EL (cell line): ENCODE measurements at regions not wholly inside any gene's neighbourhood (a gene's known extent, or its start where the extent isn't known, plus 50 kb on each side); places are given as distances from the start of the nearest gene placed in this dataset.
"Not testable (repeated sequence)": the region's sequence is repeated elsewhere in the genome, so short reads cannot be mapped to it uniquely, and the experiment has no call there.

Experiments
- DNase-seq: peaks from one replicate; pipeline ENCODE4 v3.0.0-alpha.2; 2016

DNA sequence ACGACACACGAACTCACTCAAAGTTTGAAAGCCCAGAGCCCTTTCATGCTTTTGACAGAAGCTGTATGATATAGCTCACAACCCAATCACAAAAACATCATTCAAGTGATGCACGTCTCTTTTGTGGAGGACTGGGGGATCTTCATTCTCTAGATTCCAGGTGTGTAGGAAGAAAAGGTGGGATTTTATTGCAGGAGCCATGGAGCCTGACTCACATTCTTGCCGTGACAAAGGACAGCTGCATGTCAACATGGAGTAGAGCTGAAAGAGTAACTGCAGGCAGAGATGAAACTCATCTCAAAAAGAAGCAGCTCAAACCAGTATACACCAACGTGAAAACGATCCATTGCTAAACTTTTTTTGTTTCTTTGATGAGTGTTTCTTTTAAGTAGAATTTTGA lies 50.9 kb upstream of the PDE1A start:
- DNase-seq, result no peak

DNA sequence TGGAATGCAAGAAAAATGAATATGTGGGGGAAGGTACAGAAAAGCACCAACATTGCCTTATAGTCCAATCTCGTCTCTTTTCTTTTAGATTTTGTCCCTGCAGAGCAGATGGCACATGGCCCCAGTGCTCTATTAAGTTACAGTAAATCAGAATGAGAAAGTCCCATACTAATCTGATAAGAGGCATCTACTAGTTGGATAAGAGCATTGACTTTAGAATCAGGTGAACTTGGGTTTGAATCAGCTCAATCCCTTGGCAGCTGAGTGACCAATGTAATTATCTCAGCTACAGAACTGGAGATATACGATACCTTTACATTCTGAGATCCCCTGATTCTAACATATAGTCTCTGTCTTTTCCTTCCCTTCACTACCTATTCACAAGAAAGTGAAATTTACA lies 54.8 kb upstream of the PDE1A start:
- DNase-seq, result no peak

DNA sequence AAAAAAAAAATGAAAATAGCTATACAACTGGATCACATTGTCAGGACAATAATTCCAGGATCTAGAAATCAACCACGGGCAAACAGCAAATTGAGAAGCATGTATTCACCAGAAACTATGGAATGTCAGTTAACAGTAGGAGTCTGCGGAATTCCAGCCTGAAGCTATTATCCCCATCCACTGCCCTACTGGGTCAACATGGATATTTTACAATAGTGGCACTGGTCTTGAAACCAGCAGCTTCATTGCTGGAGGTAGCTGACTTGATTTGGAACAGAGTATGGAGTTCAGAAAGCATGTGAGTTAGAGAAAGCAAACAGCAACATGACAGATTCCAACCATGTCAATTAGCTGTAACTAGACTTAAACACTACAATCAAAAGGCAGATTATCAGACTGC lies 55.7 kb upstream of the PDE1A start:
- no peak for DNase-seq

DNA sequence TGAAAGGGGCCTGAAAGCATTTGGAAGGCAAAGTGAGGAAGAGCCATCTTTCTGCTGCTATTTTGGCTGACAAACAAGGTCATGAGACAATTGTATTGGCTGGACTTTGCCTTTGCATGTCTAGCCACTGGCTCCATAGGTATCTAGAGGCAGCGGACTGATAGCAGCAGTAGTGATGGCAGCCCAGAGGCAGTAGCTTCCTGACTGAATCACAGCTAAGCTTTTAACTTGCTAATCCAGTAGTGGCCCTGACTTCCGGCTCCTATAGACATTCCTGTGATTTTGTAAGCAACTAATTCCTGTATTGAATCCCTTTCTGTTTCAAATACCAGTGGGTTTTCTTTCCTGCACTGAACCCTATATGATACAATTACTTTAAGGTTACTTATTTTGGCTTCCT lies 69.8 kb upstream of the PDE1A start:
- no peak for DNase-seq

DNA sequence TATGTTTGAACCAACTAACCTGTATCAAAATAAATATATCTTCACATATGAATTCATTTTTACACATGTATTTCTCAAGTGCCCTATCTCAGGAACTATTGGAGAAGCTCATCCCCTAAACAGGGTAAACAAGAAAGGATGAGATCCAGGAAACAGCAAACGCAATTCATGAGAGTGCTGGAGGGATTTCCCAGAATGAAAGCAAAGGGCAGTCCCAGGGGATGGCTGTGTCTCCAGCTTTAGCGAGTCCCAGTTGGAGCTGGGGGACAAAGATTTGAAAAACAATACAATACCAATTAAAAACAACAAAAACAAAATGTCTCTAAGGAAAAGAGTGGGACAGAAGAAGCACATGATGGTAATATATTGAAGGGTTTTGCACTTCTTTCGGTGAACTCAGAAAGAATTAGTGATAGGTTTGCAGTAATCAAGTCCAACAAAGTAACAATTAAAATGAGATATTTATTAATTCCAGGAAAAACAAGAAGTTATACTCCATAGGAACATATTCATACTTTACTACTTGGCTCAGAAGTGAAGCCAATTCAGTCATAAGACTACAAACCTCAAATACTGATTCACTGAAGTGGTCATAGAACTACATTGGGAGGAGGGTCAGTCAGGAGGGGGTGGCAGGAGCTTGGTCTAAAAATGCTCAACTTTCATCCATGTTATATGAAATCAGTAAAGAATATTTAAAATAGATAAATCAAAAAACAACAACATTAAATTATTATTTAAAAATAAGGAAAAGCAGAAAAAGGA lies 73.1 kb upstream of the PDE1A start:
- DNase-seq, result no peak

DNA sequence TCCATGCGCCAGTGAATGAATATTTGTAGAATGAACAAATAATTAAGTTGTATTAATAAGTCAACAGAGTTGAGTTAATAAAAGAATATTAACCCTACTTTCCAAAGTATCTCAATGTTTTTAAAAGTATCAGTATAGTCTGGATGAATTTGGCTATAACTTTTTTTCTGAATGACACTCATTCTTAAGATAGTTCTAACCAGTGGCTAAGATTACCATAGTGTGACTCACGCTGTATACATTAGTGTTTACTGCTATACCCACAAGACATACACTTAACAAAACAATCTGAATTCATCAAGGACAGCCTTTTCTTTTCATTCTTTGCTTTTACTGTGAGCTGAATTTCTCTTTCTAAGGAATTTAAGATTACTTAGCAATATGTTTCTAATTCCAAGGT lies 77.0 kb upstream of the PDE1A start:
- DNase-seq, result peak; percentile 50

DNA sequence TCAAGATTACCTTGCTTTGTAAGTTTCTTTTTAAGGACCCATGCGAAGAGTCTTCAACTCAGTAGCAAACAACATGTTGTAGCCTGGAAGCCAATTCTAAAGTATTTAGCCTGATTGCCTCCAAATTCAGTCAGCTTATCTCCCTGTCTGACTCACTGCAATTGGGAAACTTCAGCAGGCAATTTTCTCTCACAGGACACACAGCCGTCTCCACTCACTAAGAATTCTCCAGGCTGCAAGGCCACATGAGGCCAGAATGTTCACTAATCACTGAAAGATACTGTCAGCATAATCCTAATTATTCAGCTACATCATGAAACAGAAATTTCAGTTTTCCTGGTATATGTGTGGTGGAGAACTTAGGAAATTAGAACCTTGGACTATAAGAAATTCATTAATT lies 78.1 kb upstream of the PDE1A start:
- DNase-seq, result peak; percentile 71

DNA sequence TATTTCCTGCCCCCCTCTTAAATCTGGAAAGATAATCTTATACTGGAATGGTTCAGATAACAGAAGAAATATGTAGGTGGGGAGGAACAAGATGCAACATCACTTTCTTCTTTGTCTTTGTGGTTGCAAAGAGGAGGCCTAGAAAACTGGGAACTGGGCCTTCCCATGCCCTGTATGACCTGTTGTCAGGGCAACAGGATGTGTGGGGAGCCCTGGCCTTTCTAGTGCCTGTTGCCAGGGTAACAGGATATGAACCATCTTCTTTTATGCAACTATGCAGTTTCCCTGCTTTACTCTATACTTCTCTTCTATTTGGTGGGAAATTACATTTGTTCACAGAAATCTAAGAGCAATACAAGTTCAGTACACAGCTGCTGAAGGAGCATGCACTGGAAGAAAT lies 79.8 kb upstream of the PDE1A start:
- DNase-seq, result peak; percentile 41

DNA sequence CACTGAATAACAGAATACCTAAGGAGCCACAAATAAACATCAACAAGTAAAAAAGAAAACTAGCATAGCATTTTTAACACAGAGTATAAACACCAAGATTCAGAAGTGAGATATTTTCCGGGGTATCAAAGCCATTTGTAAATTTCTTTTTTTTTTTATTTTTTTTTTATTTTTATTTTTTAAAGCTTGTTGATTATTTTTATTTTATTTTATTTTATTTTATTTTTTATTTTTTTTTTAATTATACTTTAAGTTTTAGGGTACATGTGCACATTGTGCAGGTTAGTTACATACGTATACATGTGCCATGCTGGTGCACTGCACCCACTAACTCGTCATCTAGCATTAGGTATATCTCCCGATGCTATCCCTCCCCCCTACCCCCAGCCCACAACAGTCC lies 81.7 kb upstream of the PDE1A start:
- DNase-seq, result not testable (repeated sequence)

DNA sequence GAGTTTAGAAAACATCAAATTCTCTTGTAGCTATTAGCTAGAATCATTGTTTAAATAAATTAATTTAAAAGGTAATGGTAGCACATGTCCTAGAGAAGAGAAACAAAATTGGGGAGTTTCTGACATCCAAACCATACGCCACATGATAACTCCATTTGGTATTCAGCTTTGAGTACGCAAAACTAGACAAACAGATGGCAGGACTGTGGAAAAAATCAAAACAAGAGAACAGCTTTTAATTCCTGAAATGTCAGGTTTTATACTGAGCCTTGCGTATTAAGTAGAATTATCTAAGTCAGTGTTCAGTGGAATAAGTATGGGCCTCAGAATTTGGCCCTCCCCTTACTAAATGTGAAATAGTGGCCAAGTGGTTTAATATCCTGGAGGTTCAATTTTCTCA lies 82.4 kb upstream of the PDE1A start:
- no peak for DNase-seq

DNA sequence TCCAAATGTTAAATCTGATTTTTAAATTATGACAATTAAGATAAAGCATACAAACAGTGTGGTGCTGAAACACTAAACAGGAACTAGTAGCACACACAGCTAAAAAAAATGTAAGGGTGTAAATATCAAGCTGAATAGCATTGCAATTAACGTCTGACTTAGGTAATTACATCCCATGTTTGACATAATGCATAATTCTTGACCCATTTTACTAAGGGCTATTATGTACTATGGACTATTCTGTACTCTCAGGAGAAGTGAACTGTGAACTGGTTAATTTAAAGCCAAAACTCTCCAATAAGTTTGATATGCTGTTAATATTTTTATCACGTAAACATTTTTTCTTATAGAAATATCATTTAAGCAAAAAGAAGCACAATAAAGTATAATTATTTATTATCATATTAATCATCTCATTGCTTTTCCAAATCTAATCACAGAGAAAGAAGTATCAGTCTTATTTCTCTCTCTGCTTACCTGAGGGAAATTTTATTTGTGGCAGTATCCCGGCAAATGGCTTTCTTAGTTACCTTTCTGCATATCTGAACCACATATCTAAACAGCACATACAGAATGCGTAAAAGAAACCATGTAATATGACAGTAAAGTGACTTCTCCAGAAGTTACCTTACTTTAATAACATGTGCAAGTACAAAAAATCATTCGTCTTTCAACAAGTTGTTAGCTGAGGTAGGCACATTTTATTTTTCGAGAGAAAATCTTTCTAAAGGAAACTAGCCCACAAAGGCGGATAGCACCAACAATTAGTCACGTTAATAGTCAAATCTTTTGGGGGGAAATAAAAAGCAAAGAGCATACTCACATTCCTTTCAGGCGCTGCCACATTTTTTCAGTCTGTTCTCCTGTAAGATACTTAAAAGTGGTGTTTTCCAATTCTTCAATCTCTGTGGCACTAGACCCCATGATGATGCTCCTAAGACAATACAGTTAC lies 94.9 kb upstream of the PDE1A start:
- peak; percentile 4 for DNase-seq

DNA sequence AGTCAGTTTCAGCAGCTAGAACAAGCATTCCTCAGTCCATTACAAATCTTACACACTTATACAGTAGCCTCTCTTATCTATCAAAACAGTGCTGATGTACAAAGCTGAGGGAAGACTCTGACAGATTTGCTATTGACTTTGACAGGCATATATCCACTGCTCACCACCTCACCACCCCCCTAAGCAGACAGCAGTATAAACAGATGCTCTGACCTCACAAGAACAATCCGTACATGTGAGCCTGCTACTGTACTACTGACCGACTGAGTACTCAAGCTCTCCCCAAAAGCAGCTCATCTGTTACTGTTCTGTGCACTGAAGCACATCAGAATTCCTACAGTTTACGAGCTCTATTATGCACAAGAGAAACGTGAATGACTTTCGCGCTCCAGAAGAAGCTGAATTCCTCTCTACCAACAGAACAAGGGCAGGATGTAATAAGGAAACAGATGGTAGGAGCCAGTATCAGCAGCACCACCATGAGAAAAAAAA lies 95.6 kb upstream of the PDE1A start:
- peak; percentile 67 for DNase-seq

DNA sequence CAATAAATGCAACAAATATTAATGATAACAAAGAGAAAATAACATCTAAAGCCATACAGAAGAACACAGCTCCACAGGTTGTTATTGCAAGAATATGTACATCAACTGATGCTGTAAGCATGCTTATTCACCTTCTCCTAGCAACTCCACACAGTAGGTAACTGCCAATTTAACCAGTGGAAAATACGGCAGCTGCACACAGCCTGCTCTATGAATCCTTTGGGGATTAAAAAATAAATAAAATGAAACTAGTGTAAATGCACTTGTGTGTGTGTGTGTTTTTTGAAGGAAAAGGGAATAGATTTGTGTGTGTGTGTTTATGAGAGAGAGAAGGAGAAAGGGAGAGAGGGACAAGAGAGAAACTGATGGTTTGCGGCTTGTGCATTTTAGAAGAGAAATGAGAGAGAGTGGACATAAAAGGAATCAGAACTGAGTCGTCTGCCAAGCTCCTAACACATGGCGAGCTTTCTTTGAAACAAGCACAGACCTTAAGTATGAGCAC lies 96.2 kb upstream of the PDE1A start:
- DNase-seq, result no peak

DNA sequence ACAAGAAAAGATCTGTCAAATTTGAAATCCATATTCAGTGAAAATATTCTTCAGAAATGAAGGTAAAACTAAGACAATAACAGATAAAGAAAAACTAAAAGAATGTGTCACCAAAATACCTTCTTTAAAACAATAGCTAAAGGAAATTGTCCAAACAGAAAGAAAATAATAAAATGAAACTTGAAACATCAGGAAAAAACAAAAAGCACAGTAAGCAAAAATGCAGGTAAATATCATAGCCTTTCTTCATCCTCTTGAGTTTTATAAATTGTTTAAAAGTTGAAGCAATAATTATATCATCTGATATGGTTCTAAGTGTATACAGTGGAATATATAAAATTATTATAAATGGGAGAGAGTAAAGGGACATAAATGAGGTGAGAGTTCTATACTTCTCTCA lies 103.8 kb upstream of the PDE1A start:
- no peak for DNase-seq

DNA sequence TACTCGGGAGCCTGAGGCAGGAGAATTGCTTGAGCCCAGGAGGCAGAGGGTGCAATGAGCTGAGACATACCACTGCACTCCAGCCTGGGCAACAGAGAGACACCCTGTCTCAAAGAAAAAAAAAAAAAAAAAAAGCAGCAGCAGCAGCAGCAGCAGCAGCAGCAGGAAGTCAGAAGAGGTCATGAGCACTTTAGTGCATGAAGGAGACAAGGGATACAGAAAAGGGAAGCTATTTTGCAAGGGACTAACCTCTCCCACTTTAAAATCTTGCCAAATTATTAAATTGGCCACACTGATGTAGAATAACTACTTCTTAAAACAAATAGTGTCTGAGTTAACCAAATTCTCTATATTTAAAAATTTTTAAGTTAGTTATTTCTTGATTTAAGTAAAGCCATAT lies 113.4 kb upstream of the PDE1A start:
- DNase-seq, result no peak

DNA sequence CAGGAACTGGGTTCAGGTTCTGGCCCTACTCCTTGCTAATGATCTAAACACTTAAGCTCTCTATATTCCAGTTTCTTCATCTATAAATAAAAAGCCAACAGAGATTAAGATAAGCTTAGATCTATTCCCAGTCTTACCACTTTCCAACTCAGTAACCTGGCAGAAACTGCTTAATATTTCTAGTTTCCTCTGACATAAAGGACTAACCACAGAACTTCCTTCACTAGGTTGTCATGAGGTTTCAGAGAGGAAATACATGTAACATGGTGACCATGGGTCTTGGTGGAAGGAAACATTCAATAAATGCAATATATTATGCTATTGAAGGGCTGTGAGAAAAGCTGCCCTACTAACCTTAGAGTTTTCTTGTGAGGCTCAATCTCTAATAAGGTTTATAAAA lies 114.4 kb upstream of the PDE1A start:
- DNase-seq, result no peak

DNA sequence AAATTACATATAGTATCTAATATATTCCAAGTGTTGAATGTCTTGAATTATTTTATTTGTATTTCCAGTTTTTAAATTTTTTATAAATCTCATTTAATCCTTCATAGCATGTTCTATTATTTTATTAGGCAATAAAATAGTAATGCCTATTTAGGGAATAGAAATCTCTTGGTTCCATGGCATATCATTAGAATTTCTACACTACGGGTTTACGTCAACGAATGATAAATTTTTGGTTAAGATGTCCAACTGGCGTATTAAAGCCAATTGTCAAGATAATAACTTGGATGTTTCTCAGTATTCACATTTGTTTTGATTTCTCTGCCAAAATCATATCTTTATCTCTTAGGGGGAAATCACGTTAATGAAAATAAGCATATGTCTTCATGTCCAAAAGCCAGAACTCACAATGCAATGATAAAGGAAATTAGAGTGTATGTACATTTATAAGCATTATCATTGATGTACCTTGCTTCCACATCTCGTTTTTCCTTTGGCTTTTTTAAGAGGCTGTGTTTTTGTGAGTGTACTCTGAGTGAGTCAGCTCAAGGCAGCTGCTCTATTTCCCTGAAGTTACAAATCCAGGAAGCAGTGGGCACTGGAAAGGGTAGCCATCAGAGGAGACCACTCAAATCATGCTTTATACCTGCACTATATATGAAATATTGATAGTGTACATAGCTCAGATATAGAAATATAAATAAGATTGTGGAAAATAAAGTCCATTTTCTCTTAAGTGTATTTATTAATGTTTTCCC lies 115.8 kb upstream of the PDE1A start:
- peak; percentile 15 for DNase-seq

DNA sequence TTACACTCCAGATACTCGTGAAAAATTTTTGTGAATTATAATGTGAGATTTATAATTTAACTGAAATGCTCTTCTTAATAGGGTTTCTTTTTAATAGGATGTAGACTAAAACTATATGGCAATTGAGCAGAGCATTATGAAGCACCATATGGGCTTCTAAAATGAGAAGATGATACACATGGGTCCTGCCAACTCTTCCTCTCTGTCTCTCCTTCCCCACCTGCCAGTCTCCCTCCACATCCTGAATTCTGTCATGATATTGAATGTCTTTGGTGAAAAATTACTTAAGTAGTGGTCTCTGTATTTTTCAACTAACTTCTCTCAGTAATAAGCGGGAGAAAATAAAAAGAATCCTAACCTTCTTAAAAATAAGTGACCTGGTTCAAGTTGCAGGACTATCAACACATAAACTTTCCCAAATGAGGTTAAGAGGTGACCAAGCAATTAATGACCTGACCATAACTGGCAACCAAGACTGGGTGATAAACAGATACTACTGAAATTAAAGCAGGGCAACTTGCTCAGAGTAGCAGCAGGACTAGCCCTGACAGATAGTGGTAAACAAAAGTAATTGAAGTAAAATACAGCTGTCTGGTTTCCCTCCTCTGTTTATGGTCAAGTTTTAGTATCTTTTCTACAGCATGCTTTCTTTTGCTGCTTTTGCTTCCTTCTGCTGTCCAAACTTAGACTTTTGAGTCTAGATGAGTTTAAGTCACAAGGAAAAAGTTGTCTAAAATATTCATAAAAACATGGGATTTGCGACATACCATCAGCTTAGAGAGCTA lies 117.1 kb upstream of the PDE1A start:
- no peak for DNase-seq

DNA sequence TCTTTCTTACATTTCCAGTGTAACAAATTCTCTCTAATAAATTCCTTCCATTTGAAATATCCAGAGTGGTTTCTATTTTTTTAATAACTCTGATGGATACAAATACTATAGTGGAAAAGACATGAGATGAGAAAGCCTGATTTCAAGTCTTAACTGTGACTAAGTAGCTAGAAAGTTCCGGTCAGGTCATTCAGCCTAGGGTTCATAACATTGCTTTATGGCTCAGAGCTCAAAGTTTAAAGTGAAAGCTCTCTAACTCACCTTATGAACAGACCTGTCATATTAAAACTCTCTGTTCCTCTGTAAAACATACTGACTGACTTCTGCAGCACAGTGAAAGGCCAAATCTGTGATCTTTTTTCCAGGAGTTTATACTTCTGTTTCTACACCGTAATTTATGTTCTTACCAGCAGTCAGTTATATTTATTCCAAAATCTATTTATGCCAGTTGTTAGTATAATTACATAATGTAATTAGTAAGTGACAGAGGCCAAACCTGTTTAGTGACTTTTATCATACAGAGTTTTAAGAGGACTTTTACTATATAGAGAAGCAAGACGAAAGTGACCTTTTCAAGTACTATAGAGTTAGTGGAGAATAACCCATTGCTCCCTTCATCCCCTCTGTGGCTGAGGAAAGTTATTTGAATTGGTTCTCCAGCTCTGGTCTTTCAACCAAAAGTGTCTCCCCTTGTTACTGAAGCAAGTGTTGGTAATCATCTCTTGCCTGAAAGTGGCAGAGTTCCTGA lies 118.8 kb upstream of the PDE1A start:
- DNase-seq, result no peak

DNA sequence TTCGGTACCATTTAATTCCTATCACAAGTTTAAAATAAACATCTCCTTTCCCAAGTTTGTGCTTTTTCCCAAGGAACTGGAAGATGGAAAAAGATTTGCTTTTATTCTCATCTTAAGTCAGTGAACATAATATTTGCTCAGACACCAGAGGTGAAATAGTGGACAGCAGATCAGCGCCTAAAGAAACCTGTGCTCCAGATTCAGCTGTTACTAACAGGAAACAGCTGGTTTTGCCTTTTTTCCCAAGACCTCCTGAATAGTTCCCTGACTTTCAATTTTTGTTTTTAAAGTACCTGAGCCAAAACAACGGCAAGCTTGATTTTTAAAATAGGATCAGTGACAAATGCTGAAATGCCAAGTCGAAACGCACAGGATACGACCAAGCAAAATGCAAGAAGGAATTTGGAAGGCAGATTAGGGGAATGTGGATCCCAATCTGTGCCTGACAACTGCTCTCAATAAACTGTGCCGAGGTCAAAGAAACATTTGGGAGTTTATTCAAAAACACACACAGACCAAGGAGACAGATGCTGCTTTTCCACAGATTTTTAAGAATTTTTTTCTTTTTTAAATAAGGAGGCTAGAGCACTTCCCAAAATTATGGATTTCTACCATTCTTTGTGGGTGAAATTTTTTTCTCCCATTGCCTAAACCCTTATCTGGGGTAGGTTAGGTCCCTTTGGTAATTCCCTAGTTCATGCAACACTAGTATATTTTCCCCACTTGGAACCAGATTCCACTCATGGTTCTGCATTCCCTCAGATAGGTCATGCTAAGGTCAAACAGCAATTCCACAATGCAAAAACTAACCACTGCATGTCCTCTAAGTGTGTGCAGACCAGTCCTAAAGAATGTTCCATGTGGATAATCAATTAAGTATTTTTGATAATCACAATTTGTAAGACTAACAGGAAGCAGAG lies 121.5 kb upstream of the PDE1A start:
- DNase-seq, result peak; percentile 6
